H1 (cell line): ENCODE measurements at regions not wholly inside any gene's neighbourhood (a gene's known extent, or its start where the extent isn't known, plus 50 kb on each side); places are given as distances from the start of the nearest gene placed in this dataset.

Source experiments
- CHD7 ChIP-seq: fragments of 300-600 bp; sonication (generic); IDR thresholded peaks from 2 replicates; pipeline ENCODE4 v1.7.1; 2012; ENCODE audit warnings: low read length, moderate library complexity, mild to moderate bottlenecking, inconsistent platforms; ENCODE audit not compliant: insufficient replicate concordance
- SIN3A ChIP-seq, 2 experiments: IDR thresholded peaks in 1 of 2; conservative IDR thresholded peaks in 1 of 2; 2 replicates each; pipeline ENCODE4 v1.6.1; 2011 to 2012; ENCODE audit warnings: low read length in 2 of 2, improper control_type of control experiment in 1 of 2, low read depth in 1 of 2, mild to moderate bottlenecking in 1 of 2
- YY1 ChIP-seq: IDR thresholded peaks from 2 replicates; pipeline ENCODE4 v1.6.1; 2011; ENCODE audit warnings: low read depth, mild to moderate bottlenecking, low read length

- no peak for TF ChIP-seq CHD7
- no peak for TF ChIP-seq YY1
- TF ChIP-seq SIN3A (conservative IDR thresholded peaks at IDR 0.05 in 1 of 2, IDR thresholded peaks at IDR 0.05 in 1 of 2; ENCODE audit: low read depth in 1 of 2, low read length in 2 of 2), result no peak
Observed at GRCh38 chr12:11461433-11461832, 66.1 kb upstream of the PRB2 start (continued).
